ENCODE measurements at regions not wholly inside any gene's neighbourhood (a gene's known extent, or its start where the extent isn't known, plus 50 kb on each side); places are given as distances from the start of the nearest gene placed in this dataset.
"Not testable (repeated sequence)": the region's sequence is repeated elsewhere in the genome, so short reads cannot be mapped to it uniquely, and the experiment has no call there.

- Mint-ChIP-seq H3K27ac (no peak overlapping the region), H3K9me3 (peaks cover 34% of the 10 kb centered on the region), H3K4me3 (no peak overlapping the region), H3K36me3 (ENCODE audit: low read depth) (peaks cover 22% of the 10 kb centered on the region), H3K27me3 (ENCODE audit: insufficient read depth, low read depth, poor library complexity) (no peaks in the 10 kb centered on the region), H3K4me1 (no peaks in the 10 kb centered on the region)
- no peaks in the 10 kb centered on the region for H3K27me3 ChIP-seq (ENCODE audit: insufficient read depth)
- no peaks in the 10 kb centered on the region for H3K9me2 ChIP-seq (ENCODE audit: insufficient read depth)
- no peak for ATAC-seq
- H3K79me2 ChIP-seq (replicated peaks; ENCODE audit: insufficient read depth): no peaks in the 10 kb centered on the region
- TF ChIP-seq, protein P1, sequence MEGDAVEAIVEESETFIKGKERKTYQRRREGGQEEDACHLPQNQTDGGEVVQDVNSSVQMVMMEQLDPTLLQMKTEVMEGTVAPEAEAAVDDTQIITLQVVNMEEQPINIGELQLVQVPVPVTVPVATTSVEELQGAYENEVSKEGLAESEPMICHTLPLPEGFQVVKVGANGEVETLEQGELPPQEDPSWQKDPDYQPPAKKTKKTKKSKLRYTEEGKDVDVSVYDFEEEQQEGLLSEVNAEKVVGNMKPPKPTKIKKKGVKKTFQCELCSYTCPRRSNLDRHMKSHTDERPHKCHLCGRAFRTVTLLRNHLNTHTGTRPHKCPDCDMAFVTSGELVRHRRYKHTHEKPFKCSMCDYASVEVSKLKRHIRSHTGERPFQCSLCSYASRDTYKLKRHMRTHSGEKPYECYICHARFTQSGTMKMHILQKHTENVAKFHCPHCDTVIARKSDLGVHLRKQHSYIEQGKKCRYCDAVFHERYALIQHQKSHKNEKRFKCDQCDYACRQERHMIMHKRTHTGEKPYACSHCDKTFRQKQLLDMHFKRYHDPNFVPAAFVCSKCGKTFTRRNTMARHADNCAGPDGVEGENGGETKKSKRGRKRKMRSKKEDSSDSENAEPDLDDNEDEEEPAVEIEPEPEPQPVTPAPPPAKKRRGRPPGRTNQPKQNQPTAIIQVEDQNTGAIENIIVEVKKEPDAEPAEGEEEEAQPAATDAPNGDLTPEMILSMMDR (conservative IDR thresholded peaks at IDR 0.05; ENCODE audit: low read depth in 2 of 2): peak; percentile 43 to 52
- no peak for TF ChIP-seq EZH2 (IDR thresholded peaks at IDR 0.05; ENCODE audit: low read depth, unreplicated experiment)
- no peaks in the 10 kb centered on the region for H3K4me1 ChIP-seq (ENCODE audit: insufficient read depth)
- H3K36me3 ChIP-seq (ENCODE audit: insufficient read depth): no peaks in the 10 kb centered on the region
- H4K20me1 ChIP-seq (replicated peaks; ENCODE audit: insufficient read depth): no peaks in the 10 kb centered on the region
- no peak overlapping the region for H2AFZ ChIP-seq
- no peak overlapping the region for H3K4me3 ChIP-seq
- DNase-seq (ENCODE audit: low spot score): peak; percentile 19
- H3K4me2 ChIP-seq: no peak overlapping the region
- H3F3A ChIP-seq (replicated peaks; ENCODE audit: low read depth): no peaks in the 10 kb centered on the region
- no peak overlapping the region for H3K27ac ChIP-seq (ENCODE audit: low read depth)
Measured at GRCh38 chr3:15989419-15989818, 185.1 kb upstream of the GALNT15 start.

DNA sequence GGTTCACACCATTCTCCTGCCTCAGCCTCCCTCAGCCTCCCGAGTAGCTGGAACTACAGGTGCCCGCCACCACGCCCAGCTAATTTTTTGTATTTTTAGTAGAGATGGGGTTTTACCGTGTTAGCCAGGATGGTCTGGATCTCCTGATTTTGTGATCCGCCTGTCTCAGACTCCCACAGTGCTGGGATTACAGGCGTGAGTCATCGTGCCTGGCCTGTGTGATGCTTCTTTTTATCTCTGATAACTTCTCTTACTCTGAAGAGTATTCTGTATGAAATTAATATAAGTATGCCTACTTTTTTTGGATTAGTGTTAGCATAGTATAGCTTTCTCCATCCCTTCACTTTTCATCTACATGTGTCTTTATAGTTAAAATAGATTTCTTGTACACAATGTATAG, 180.8 kb upstream of the GALNT15 start:
- DNase-seq (ENCODE audit: low spot score); H3K79me2 ChIP-seq (replicated peaks; ENCODE audit: insufficient read depth); H3K4me1 Mint-ChIP-seq; H2AFZ ChIP-seq; ATAC-seq; H3K36me3 Mint-ChIP-seq (ENCODE audit: low read depth); H3K27me3 ChIP-seq (ENCODE audit: insufficient read depth); H3K27ac ChIP-seq (ENCODE audit: low read depth); H3K36me3 ChIP-seq (ENCODE audit: insufficient read depth); H3K27ac Mint-ChIP-seq; H3F3A ChIP-seq (replicated peaks; ENCODE audit: low read depth); H4K20me1 ChIP-seq (replicated peaks; ENCODE audit: insufficient read depth); H3K4me3 Mint-ChIP-seq; H3K27me3 Mint-ChIP-seq (ENCODE audit: insufficient read depth, low read depth, poor library complexity); H3K9me3 Mint-ChIP-seq; H3K4me2 ChIP-seq; H3K4me1 ChIP-seq (ENCODE audit: insufficient read depth); H3K4me3 ChIP-seq; H3K9me2 ChIP-seq (ENCODE audit: insufficient read depth): not testable (repeated sequence)

- not testable (repeated sequence) for H3K27me3 Mint-ChIP-seq (ENCODE audit: insufficient read depth, low read depth, poor library complexity); H3K27ac Mint-ChIP-seq
Measured at GRCh38 chr3:15996496-15996895, 178.0 kb upstream of the GALNT15 start.

GRCh38 chr3:15997274-15997943, 177.1 kb upstream of the GALNT15 start:
- peaks cover 5% of the 10 kb centered on the region; the same call in 1 of the 2 replicates for H3K9me2 ChIP-seq (ENCODE audit: insufficient read depth)
- no peaks in the 10 kb centered on the region for H4K20me1 ChIP-seq (replicated peaks; ENCODE audit: insufficient read depth)
- no peak overlapping the region for H3K4me3 ChIP-seq
- no peaks in the 10 kb centered on the region for H3K4me1 ChIP-seq (ENCODE audit: insufficient read depth)
- Mint-ChIP-seq H3K27ac (no peak overlapping the region), H3K4me1 (no peaks in the 10 kb centered on the region), H3K27me3 (ENCODE audit: insufficient read depth, low read depth, poor library complexity) (peaks cover 1% of the 10 kb centered on the region), H3K4me3 (no peak overlapping the region), H3K36me3 (ENCODE audit: low read depth) (no peaks in the 10 kb centered on the region), H3K9me3 (no peaks in the 10 kb centered on the region)
- H3F3A ChIP-seq (replicated peaks; ENCODE audit: low read depth): no peaks in the 10 kb centered on the region
- ATAC-seq (no peak), DNase-seq (ENCODE audit: low spot score) (no peak)
- H2AFZ ChIP-seq: no peak overlapping the region
- no peaks in the 10 kb centered on the region for H3K79me2 ChIP-seq (replicated peaks; ENCODE audit: insufficient read depth)
- no peak overlapping the region for H3K4me2 ChIP-seq
- no peaks in the 10 kb centered on the region for H3K27me3 ChIP-seq (ENCODE audit: insufficient read depth)
- H3K27ac ChIP-seq (ENCODE audit: low read depth): no peak overlapping the region
- no peaks in the 10 kb centered on the region for H3K36me3 ChIP-seq (ENCODE audit: insufficient read depth)
- TF ChIP-seq STAT1 (IDR thresholded peaks at IDR 0.05; ENCODE audit: unreplicated experiment): no peak

More at GRCh38 chr3:15996496-15996895, 178.0 kb upstream of the GALNT15 start:
- not testable (repeated sequence) for H3K4me3 Mint-ChIP-seq; H3K4me1 Mint-ChIP-seq; H3F3A ChIP-seq (replicated peaks; ENCODE audit: low read depth); H3K27me3 ChIP-seq (ENCODE audit: insufficient read depth); H3K4me3 ChIP-seq; ATAC-seq; H3K9me2 ChIP-seq (ENCODE audit: insufficient read depth); H3K36me3 ChIP-seq (ENCODE audit: insufficient read depth); H3K4me1 ChIP-seq (ENCODE audit: insufficient read depth); H3K27ac ChIP-seq (ENCODE audit: low read depth); H4K20me1 ChIP-seq (replicated peaks; ENCODE audit: insufficient read depth); H3K4me2 ChIP-seq; H3K36me3 Mint-ChIP-seq (ENCODE audit: low read depth); H3K79me2 ChIP-seq (replicated peaks; ENCODE audit: insufficient read depth); H2AFZ ChIP-seq; H3K9me3 Mint-ChIP-seq; DNase-seq (ENCODE audit: low spot score)
